Activated CD4-positive, alpha-beta memory T cell treated with anti-CD3 and anti-CD28 coated beads, Interleukin-2, amount 10 ng/mL, durations not matched to agents 7 days and 5 days (primary cell): ENCODE measurements at regions not wholly inside any gene's neighbourhood (a gene's known extent, or its start where the extent isn't known, plus 50 kb on each side); places are given as distances from the start of the nearest gene placed in this dataset.
"Not testable (repeated sequence)": the region's sequence is repeated elsewhere in the genome, so short reads cannot be mapped to it uniquely, and the experiment has no call there.

Experiments used
- CTCF ChIA-PET: fragments of 350-600 bp; sonication (Branson Sonifier 250); formaldehyde crosslinking; loops from one replicate; lab custom pipeline; 2021; ENCODE audit warnings: antibody characterized with exemption, inconsistent platforms; lab: Charles Lee
- POLR2A ChIA-PET: fragments of 350-600 bp; sonication (Branson Sonifier 250); formaldehyde crosslinking; loops from one replicate; lab custom pipeline; 2021; ENCODE audit warnings: antibody characterized with exemption; lab: Charles Lee
- DNase-seq: peaks from one replicate; pipeline ENCODE4 v3.0.0-alpha.2; 2020
- H3K27ac Mint-ChIP-seq: one replicate; pipeline ENCODE4 v1.8.0; 2021; ENCODE audit warnings: mild to moderate bottlenecking, mixed read lengths
- H3K27me3 Mint-ChIP-seq: one replicate; pipeline ENCODE4 v1.8.0; 2021; ENCODE audit warnings: mixed read lengths
- H3K36me3 Mint-ChIP-seq: one replicate; pipeline ENCODE4 v1.8.0; 2021; ENCODE audit warnings: low read depth, mixed read lengths
- H3K4me1 Mint-ChIP-seq: one replicate; pipeline ENCODE4 v1.8.0; 2021; ENCODE audit warnings: mixed read lengths
- H3K4me3 Mint-ChIP-seq: one replicate; pipeline ENCODE4 v1.8.0; 2021; ENCODE audit warnings: mild to moderate bottlenecking, mixed read lengths
- H3K9me3 Mint-ChIP-seq: one replicate; pipeline ENCODE4 v1.8.0; 2021; ENCODE audit warnings: mixed read lengths

DNA sequence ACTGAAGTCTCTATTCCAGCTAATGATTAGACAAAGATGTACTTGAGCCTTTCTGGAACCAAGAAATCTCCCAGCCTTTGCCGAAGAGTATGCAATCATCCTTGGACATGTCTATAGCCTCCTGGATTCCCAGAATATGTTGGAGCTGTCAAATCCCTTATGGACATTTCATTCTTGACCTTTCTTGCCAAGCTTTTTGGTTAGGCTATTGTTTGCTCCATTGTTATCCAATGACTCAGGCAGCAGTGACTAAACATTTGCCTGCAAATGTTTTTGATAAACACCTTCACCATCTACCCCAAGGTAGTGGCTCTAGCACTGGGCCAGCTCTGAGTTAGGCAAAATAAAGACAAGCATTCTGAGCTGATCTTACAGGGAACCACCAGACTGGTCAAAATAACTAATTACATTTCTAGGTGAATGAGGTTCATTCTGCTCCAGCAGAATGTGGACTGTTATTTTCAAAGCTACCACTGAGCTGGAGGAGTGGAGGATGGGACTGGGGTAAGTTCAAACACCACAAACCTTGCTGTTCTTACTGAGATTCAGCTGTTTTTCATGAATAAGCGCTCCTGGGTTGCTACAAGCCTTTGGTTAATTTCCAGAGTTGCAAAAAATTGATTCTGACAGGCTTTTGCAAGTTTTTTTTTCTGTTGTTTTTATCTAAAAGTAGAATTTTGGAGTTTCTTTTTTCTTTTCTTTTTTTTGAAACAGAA is 81.0 kb downstream of the TMEM270 start:
- no peaks in the 10 kb centered on the region for H3K36me3 Mint-ChIP-seq

DNA sequence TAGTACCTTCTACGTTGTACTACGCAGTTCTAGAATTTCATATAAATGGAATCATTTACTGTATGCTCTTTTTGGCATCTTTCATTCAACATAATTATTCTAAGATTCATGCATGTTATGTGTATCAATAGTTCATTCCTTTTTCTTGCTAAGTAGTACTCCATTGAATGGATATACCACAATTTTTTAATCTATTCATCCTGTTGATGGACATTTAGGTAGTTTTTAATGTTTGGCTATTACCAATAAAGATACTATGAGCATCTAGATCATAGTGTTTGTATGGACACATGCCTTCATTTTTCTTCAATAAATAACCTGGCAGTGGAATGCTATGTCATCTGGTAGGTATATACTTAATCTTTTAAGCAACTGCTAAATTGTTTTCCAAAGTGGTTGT is 83.0 kb upstream of the ELN start:
- no peak for DNase-seq
- peaks cover 12% of the 10 kb centered on the region for H3K27me3 Mint-ChIP-seq
- CTCF ChIA-PET = no interaction called here
- H3K36me3 Mint-ChIP-seq = no peaks in the 10 kb centered on the region
- no peak overlapping the region for H3K27ac Mint-ChIP-seq
- peaks cover 9% of the 10 kb centered on the region for H3K9me3 Mint-ChIP-seq
- H3K4me1 Mint-ChIP-seq = no peaks in the 10 kb centered on the region
- no peak overlapping the region for H3K4me3 Mint-ChIP-seq
- POLR2A ChIA-PET = no interaction called here

More for the DNA sequence above, 81.0 kb downstream of the TMEM270 start:
- DNase-seq = no peak
- Mint-ChIP-seq H3K27me3 (peaks cover 7% of the 10 kb centered on the region), H3K9me3 (peaks cover 3% of the 10 kb centered on the region), H3K27ac (no peak overlapping the region), H3K4me1 (no peaks in the 10 kb centered on the region), H3K4me3 (no peak overlapping the region)
- POLR2A ChIA-PET = no interaction called here
- CTCF ChIA-PET = no interaction called here

DNA sequence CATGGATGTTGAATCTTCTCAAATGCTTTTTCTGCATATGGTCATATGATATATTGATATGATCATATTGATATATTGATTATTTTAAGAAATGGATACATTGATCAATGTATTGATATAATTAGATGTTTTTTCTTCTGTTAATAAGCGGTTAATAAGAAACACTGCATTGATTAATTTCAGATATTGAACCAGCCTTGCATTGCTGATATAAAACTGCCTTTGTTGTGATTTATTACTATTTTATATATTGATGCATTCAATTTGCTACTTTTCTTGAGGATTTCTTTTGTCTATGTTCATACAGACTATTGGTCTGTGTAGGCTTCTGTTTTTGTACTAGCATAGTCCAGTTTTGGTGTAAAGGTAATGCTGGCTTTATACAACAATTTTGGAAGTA is 79.7 kb upstream of the ELN start:
- Mint-ChIP-seq H3K9me3 (peaks cover 6% of the 10 kb centered on the region), H3K4me1 (no peaks in the 10 kb centered on the region)
- POLR2A ChIA-PET = no interaction called here

DNA sequence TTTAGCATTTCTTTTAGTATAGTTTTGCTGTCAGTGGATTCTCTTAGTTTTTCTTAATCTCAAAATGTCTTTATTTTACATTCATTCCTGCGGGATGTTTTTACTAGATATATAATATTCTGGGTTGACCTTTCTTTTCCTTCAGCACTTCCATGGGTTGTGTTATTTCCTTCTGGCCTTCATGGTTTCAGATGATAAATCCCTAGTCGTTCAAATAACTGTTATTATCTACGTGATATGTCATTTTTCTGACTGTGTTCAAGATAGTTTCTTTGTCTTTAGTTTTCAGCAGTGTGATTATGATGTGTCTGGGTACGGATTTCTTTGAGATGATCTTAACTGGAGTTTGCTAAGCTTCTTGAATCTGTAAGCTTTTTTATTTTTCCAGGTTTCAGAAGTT is 75.7 kb upstream of the ELN start:
- Mint-ChIP-seq H3K4me3 (no peak overlapping the region), H3K4me1 (no peaks in the 10 kb centered on the region), H3K27me3 (peaks cover 15% of the 10 kb centered on the region), H3K9me3 (peaks cover 6% of the 10 kb centered on the region), H3K36me3 (no peaks in the 10 kb centered on the region), H3K27ac (no peak overlapping the region)
- POLR2A ChIA-PET = no interaction called here
- no peak for DNase-seq
- CTCF ChIA-PET = no interaction called here

More for the DNA sequence above, 79.7 kb upstream of the ELN start:
- CTCF ChIA-PET = no interaction called here
- Mint-ChIP-seq H3K4me3 (no peak overlapping the region), H3K27ac (no peak overlapping the region), H3K36me3 (no peaks in the 10 kb centered on the region), H3K27me3 (peaks cover 7% of the 10 kb centered on the region)
- no peak for DNase-seq

DNA sequence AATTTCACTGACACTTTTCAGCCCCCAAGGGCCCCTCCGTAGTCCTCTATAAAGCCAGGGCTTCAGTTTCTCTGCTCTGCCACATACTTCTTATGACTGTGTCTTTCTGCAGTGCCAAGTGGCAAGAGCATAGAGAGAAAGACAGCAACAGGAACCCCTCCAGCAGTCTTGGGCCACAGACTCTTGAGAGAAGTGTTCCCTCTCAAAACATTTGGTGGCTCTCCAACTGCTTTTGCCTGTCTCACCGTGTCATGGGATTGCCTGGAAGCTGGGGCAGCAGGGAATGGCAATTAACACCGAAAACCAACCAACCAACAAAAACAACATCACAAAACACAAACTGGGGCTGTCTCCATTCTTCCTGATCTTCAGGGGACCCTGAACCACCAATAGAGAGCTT is 73.8 kb upstream of the ELN start:
- no peak for DNase-seq
- H3K4me1 Mint-ChIP-seq = no peaks in the 10 kb centered on the region
- ChIA-PET POLR2A (no interaction called here), CTCF (no interaction called here)
- H3K36me3 Mint-ChIP-seq = no peaks in the 10 kb centered on the region
- H3K9me3 Mint-ChIP-seq = peaks cover 2% of the 10 kb centered on the region
- H3K27me3 Mint-ChIP-seq = peaks cover 17% of the 10 kb centered on the region
- no peak overlapping the region for H3K4me3 Mint-ChIP-seq
- no peak overlapping the region for H3K27ac Mint-ChIP-seq

DNA sequence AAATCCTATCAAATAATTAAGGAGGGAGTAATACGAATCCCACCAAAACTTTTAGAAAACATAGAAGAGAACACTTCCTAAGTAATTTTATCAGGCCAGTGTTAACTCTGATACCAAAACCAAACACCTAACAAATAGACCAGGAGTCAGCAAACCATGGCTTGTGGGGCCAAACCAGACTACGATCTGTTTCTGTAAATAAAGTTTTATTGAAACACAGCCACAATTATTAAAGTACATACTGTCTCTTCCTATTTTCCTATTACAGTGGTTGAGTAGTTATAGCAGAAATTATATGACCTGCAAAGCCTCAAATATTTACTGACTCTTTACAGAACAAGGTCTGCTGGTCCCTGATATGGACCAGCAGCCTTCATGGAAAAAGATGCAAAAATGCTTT is 73.1 kb upstream of the ELN start:
- no peaks in the 10 kb centered on the region for H3K9me3 Mint-ChIP-seq
- ChIA-PET POLR2A (no interaction called here), CTCF (no interaction called here)
- no peak overlapping the region for H3K27ac Mint-ChIP-seq
- H3K4me1 Mint-ChIP-seq = no peaks in the 10 kb centered on the region
- no peaks in the 10 kb centered on the region for H3K36me3 Mint-ChIP-seq
- no peak for DNase-seq
- no peak overlapping the region for H3K4me3 Mint-ChIP-seq
- peaks cover 17% of the 10 kb centered on the region for H3K27me3 Mint-ChIP-seq

DNA sequence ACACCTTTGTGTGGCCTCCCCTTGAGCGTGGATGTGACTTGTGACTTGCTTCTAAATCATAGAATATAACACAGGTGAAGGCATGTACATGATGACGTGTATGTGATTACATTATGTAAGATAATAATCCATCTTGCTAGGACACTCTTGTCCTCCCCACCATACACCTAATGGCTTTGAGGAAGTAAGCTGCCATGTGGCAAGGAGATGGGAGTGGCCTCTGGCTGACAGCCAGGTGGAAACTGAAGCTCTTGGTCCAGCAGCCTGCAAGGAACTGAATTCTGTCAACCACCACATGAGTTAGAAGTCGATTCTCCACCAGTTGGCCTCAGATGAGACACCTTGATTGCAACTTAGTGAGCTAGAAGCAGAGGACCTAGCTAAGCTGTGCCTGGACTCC is 67.4 kb upstream of the ELN start:
- no peak overlapping the region for H3K27ac Mint-ChIP-seq
- H3K9me3 Mint-ChIP-seq = peaks cover 13% of the 10 kb centered on the region
- CTCF ChIA-PET = no interaction called here
- DNase-seq = no peak
- H3K27me3 Mint-ChIP-seq = peaks cover 20% of the 10 kb centered on the region
- POLR2A ChIA-PET = no interaction called here
- no peak overlapping the region for H3K4me3 Mint-ChIP-seq
- H3K4me1 Mint-ChIP-seq = no peaks in the 10 kb centered on the region
- no peaks in the 10 kb centered on the region for H3K36me3 Mint-ChIP-seq

DNA sequence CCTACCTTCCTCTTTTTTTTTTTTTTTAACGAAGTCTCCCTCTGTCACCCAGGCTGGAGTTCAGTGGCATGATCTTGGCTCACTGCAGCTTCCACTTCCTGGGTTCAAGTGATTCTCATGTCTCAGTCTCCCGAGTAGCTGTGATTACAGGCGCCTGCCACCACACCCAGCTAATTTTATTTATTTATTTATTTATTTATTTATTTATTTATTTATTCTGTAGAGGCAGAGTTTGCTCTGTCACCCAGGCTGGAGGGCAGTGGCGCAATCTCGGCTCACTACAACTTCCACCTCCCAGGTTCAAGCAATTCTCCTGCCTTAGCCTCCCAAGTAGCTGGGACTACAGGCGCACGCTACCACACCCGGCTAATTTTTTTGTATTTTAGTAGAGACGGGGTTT is 66.0 kb upstream of the ELN start:
- POLR2A ChIA-PET, H3K27ac Mint-ChIP-seq, H3K4me3 Mint-ChIP-seq, H3K4me1 Mint-ChIP-seq, H3K36me3 Mint-ChIP-seq, DNase-seq: not testable (repeated sequence)
- Mint-ChIP-seq H3K27me3 (peaks cover 18% of the 10 kb centered on the region), H3K9me3 (peaks cover 13% of the 10 kb centered on the region)
- CTCF ChIA-PET = interaction anchor here (0.9 kb wide), 1 partner anchor 17 kb away, joined by 3 read pairs; no protein-coding TSS in a partner anchor

DNA sequence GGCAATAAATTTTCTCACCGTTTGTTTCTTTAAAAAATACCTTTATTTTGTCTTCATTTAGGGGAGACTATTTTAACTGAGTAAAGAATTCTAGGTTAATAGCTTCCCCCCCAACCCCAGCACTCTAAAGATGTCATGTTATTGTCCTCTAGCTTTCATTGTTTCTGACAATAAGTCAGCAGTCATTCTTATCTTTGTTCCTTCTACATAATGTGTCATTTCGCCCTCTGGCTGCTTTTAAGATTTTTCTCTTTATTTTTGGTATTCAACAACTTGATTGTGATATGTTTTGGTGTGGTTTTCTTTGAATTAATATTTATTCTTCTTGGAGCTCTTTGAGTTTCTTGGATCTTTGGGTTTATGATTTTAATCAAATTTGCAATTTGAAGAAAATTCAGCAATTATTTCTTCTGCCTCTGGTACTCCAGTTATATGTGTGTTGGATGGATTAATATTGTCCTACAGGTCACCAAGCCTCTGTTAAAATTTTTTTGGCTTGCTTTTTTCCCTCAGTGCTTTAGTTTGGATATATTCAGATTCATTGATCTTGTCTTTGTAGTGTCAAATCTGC is 64.6 kb upstream of the ELN start:
- no peak overlapping the region for H3K4me3 Mint-ChIP-seq
- no peak overlapping the region for H3K27ac Mint-ChIP-seq
- peaks cover 13% of the 10 kb centered on the region for H3K27me3 Mint-ChIP-seq
- ChIA-PET POLR2A (no interaction called here), CTCF (no interaction called here)
- H3K4me1 Mint-ChIP-seq = no peaks in the 10 kb centered on the region
- H3K9me3 Mint-ChIP-seq = peaks cover 18% of the 10 kb centered on the region
- no peaks in the 10 kb centered on the region for H3K36me3 Mint-ChIP-seq
- no peak for DNase-seq

DNA sequence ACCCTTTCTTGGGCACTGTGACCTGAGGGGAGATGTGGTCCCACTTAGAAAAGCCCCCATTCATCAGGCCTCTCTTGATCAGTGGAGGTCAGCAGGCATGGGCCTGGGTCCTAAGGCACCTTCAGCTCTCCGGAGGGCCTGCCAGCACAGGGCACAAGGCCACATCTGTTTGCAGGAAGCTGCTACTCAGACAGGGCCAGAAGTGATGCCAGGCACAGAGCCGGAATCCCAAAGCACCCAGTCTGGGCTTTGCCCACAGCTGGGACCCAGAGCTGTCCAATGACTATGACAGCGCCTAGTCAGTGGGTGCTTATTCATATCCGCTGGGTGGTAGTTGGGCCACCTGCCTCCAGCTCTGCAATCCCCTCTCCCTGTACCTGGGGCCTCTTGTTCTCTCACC is 63.2 kb upstream of the ELN start:
- Mint-ChIP-seq H3K9me3 (peaks cover 18% of the 10 kb centered on the region), H3K36me3 (no peaks in the 10 kb centered on the region), H3K27me3 (peaks cover 13% of the 10 kb centered on the region), H3K4me1 (no peaks in the 10 kb centered on the region), H3K27ac (no peak overlapping the region), H3K4me3 (no peak overlapping the region)
- ChIA-PET CTCF (no interaction called here), POLR2A (no interaction called here)
- no peak for DNase-seq

DNA sequence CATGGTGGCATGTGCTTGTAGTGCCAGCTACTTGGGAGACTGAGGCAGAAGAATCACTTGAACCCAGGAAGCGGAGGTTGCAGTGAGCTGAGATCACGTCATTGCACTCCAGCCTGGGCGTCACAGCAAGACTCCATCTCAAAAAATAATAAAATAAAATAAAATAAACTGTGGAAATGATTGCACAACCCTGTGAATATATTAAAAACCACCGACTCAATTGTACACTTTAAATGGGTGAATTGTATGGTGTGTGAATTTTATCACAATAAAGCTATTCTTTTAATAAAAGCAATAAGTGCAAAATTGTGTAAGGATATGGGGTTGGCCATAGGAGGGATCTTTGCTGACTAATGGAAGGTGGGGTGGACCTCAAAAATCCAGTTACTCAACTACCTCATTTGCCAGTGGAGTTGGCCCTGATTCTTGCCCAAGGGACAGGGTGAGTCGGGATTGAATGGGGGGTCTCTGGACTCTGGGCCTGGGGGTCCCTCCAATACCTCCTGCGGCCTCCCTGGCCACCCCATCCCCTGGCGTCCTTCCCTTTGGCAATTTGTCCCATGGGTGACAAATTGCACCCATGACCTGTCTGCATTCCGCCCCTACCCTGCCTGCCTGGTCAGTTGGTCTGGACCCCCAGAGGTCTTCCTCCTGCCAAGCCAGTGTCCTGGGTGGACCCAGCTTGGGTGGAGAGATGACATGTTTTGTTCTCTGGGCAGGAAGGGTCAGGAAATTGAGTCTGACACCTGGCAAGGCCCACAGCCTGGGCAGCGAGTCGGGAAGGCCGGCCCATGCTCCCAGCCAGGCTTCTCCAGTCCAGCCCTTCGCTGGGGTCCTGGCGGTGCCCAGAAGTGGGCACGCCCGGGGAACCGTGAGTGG is 61.7 kb upstream of the ELN start:
- ChIA-PET CTCF (no interaction called here), POLR2A (no interaction called here)
- Mint-ChIP-seq H3K9me3 (peaks cover 18% of the 10 kb centered on the region), H3K4me1 (peaks cover under 1% of the 10 kb centered on the region), H3K4me3 (no peak overlapping the region), H3K36me3 (no peaks in the 10 kb centered on the region), H3K27me3 (peaks cover 3% of the 10 kb centered on the region), H3K27ac (no peak overlapping the region)
- DNase-seq = no peak

DNA sequence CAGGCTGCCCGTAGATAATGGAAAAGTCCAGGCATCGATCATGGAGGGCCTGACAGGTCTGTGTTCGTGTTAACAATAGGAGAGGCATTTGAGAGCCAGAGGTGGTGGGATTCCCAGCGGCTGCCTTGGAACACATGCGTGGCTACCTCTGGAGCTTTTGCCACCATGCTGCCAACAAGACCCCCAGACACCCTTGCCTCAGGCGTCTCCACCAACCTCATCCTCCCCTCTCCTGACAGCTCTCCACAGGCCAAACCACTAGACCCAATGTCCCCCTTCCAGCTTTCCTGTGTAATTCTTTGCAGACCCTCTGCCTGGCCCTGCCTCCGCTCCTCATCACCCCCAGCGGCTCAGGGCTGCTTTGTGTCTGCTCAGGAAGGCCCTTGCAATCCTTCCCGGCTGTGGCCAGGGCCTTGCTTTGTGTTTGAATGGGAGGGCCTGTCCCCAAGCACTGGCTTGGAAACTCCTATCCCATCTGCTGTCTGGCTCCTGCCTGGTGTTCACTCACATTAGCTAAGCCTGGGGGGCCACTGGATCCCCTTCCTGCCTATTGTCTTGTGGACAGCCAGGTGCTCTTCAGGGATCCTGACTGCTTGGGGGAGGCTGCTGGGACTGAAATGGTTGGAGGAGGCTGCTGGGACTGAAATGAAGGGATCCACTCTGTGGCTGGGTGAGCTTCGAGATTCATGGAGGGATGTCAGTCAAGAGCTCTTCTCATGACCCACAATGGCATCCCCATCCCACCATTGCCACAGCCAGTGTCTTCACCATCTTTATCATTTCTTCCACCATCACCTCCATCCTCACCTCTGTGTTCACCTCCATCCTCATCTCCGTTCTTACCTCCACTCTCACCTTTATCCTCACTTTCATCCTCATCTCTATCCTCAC is 60.8 kb upstream of the ELN start:
- ChIA-PET CTCF (no interaction called here), POLR2A (no interaction called here)
- Mint-ChIP-seq H3K36me3 (no peaks in the 10 kb centered on the region), H3K27me3 (peaks cover 1% of the 10 kb centered on the region), H3K4me1 (peaks cover 3% of the 10 kb centered on the region), H3K4me3 (no peak overlapping the region), H3K9me3 (peaks cover 18% of the 10 kb centered on the region), H3K27ac (no peak overlapping the region)
- DNase-seq = no peak

DNA sequence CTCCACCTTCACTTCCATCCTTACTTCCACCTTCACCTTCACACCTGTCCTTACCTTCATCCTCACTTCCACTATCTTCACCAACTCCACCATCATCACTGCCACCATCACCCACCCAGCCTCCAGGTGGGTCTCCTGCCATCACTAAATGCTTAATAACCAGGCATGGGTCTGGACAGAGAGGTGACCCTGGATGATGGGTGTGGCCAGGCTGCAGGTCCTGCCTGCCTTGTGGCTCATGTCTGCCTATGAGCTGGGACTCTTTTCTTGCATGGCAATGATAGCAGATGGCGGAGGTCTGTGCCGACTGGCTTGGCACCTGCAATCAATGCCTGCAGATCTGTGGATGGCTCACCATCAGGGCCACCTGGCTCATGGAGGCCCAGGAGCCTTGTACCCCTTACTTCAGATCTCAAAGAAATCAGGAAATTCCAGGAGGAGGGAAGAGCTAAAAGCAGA is 60.1 kb upstream of the ELN start:
- ChIA-PET CTCF (no interaction called here), POLR2A (no interaction called here)
- H3K27ac Mint-ChIP-seq = no peak overlapping the region
- peaks cover 1% of the 10 kb centered on the region for H3K27me3 Mint-ChIP-seq
- DNase-seq = no peak
- peaks cover 18% of the 10 kb centered on the region for H3K9me3 Mint-ChIP-seq
- H3K4me1 Mint-ChIP-seq = peaks cover 3% of the 10 kb centered on the region
- H3K4me3 Mint-ChIP-seq = no peak overlapping the region
- H3K36me3 Mint-ChIP-seq = no peaks in the 10 kb centered on the region
